GM19023 (cell line): ENCODE measurements at regions not wholly inside any gene's neighbourhood (a gene's known extent, or its start where the extent isn't known, plus 50 kb on each side); places are given as distances from the start of the nearest gene placed in this dataset.

Source experiments
- ATAC-seq: cut with Tn5 transposase; IDR thresholded peaks from one replicate; pipeline ENCODE4 v1.9.1; 2021; ENCODE audit warnings: mild to moderate bottlenecking, moderate library complexity; ENCODE audit not compliant: unreplicated experiment

GRCh38 chr6:4591218-4591617 lies 185.0 kb upstream of the CDYL start:
- no peak for ATAC-seq

DNA sequence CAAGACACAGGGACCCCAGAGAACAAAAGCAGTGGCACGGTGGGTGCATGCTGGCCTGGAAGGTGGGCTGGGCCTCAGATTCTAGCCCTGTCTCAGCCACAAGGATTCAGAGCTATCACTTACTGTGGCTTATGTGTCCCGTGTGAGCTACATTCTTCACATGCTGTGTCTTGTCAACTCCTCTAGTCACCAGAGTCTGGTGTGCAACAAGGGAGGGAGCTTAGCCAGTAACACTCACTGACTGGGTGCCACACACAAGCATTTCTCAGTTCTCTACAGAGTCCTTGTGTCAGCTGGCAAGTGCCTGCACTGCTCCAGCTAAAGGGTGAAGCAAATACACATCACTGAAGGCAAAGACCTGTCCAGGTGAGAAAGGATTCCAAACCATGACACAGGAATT lies 186.9 kb upstream of the CDYL start:
- ATAC-seq, result no peak

DNA sequence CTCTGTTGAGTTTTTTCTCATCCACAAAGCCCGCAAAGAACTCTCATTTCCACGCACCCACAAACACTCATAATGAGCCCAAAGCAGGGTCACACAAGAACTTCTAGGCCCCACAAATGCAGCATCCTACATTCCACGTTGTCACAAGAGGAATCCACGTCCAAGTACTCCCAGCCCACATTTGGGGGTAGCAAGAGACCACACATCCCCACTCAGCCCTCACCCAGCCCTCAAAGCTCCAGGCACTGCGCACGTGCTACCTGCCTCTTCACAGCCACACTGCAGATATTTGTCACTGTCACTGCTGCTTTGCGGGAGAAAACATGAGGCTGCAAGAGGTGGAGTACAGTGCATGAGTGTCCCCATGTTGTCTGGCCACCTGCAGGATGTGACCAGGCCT lies 187.6 kb upstream of the CDYL start:
- ATAC-seq, result no peak

- no peak for ATAC-seq
Observed at GRCh38 chr6:4588163-4588562, 188.0 kb upstream of the CDYL start.

- ATAC-seq, result no peak
Observed at GRCh38 chr6:4587171-4587570, 189.0 kb upstream of the CDYL start.

GRCh38 chr6:4586469-4586859 lies 189.7 kb upstream of the CDYL start:
- no peak for ATAC-seq

GRCh38 chr6:4585682-4586468 lies 190.3 kb upstream of the CDYL start:
- ATAC-seq, result no peak

GRCh38 chr6:4584801-4585200 lies 191.4 kb upstream of the CDYL start:
- no peak for ATAC-seq

DNA sequence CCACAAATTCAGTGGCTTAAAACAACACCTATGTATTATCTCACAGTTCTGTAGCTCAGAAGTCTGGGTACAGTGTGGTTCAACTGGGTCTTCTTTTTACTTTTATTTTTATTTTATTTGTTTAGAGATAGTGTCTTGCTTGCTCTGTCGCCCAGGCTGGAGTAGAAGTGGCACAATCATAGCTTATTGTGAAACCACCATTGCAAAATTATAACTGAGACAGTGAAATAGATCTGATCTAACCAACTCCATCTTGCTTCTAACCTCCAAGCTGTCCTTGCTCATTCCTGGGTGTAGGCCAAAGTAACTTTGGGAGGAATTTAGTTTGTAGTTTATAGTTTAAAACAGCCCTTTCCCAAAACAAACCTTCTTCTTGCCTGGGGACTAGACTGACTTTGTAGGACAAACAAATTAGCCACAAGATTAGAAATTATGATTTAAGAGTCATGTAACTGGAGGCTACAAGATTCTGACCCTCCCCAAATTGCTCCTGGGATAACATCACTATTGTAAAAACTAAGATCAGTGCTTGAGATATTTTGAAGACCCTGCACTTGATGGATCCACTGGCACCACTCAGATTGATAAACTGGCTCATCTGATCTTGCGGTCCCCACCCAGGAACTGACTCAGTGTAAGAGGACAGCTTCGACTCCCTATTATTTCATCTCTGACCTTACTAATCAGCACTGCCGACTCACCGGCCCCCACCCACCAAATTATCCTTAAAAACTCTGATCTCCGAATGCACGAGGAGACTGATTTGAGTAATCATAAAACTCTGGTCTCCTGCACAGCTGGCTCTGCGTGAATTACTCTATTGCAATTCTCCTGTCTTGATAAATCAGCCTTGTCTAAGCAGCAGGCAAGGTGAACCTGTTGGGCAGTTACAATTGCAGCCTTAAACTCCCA lies 193.4 kb upstream of the CDYL start:
- no peak for ATAC-seq

GRCh38 chr6:4581468-4582385 lies 194.5 kb upstream of the CDYL start:
- ATAC-seq, result no peak

DNA sequence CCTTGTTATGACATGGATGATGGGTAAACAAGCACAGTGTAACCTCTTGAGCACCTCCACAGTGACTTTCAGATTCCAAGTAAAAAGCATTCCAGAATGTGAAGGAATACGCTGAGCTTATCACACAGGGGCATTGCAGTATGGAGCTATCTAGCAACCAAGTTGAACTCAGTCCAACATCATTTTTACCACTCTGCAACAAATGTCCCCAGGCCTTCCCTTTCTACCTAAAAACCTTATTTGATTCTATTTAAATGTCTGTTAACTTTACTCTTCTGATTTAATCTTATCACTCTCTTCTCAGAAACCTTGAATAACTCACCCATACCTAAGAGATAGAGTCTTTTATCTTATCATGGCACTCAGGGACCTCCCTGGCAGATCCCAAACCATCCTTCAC lies 195.8 kb upstream of the CDYL start:
- no peak for ATAC-seq

DNA sequence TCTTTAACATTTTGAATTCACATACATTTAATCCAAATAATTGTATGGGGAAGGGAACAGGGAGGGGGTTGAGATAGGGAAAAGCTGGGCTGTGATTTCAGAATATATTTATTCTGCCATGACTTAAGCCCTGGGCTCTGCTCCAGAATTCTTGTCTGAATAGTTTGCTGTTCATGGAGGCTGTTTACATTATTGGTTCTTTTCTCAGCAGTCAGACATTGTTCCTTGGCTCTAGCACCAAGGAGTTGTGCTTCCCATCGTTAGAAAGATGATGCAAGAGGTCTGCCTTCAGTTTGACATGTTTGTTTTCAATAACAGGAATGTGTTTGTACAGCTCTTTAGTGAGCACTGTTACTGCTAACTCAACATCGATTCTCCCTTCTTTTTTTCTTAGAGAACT lies 198.8 kb upstream of the CDYL start:
- ATAC-seq, result no peak

- no peak for ATAC-seq
Observed at GRCh38 chr6:4575714-4576113, 200.5 kb upstream of the CDYL start.

GRCh38 chr6:4574007-4574406 lies 202.2 kb upstream of the CDYL start:
- no peak for ATAC-seq

- no peak for ATAC-seq
Observed at GRCh38 chr6:4571011-4571410, 205.2 kb upstream of the CDYL start.

- ATAC-seq, result no peak
Observed at GRCh38 chr6:4568138-4568537, 208.1 kb upstream of the CDYL start.

- no peak for ATAC-seq
Observed at GRCh38 chr6:4567141-4567540, 209.1 kb upstream of the CDYL start.

GRCh38 chr6:4565301-4566250 lies 210.6 kb upstream of the CDYL start:
- ATAC-seq, result no peak

GRCh38 chr6:4564801-4565271 lies 211.4 kb upstream of the CDYL start:
- ATAC-seq, result no peak

DNA sequence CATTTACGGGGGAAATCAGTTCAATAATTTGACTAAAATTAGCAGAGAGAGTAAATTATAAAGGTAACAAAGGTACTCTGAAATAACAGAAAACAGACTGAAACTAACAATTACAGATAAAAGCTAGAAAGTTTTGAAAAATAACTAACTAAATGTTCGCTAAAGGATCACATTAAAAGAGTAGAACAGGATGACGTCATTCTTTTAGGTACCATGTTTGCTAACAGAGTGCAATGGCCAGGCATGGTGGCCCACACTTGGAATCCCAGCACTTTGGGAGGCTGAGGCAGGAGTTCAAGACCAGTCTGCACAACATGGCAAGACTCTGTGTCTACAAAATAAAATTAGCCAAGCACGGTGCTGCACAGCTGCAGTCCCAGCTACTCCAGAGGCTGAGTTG lies 212.3 kb upstream of the CDYL start:
- ATAC-seq, result no peak
